ENCODE measurements at regions not wholly inside any gene's neighbourhood (a gene's known extent, or its start where the extent isn't known, plus 50 kb on each side); places are given as distances from the start of the nearest gene placed in this dataset.

GRCh38 chr4:35250331-35250730, 994.0 kb downstream of the ARAP2 start:
- no peak for TF ChIP-seq CTCF (IDR thresholded peaks at IDR 0.05)
- TF ChIP-seq ZFX (IDR thresholded peaks at IDR 0.05; ENCODE audit: borderline replicate concordance) = no peak

GRCh38 chr4:35250761-35251160, 993.6 kb downstream of the ARAP2 start:
- H3K27ac ChIP-seq = no peak overlapping the region
- TF ChIP-seq CTCF (IDR thresholded peaks at IDR 0.05) (no peak), ZFX (IDR thresholded peaks at IDR 0.05; ENCODE audit: borderline replicate concordance) (no peak)

More at GRCh38 chr4:35250331-35250730, 994.0 kb downstream of the ARAP2 start:
- no peak overlapping the region for H3K27ac ChIP-seq

GRCh38 chr4:35252071-35252470, 992.2 kb downstream of the ARAP2 start:
- no peak for TF ChIP-seq ZFX (IDR thresholded peaks at IDR 0.05; ENCODE audit: borderline replicate concordance)
- no peak for TF ChIP-seq CTCF (IDR thresholded peaks at IDR 0.05)
- peak overlapping the region; percentile 25; the same call in 1 of the 2 replicates for H3K27ac ChIP-seq

GRCh38 chr4:35252866-35253265, 991.4 kb downstream of the ARAP2 start:
- TF ChIP-seq ZFX (IDR thresholded peaks at IDR 0.05; ENCODE audit: borderline replicate concordance) (no peak), CTCF (IDR thresholded peaks at IDR 0.05) (no peak)
- H3K27ac ChIP-seq = peak overlapping the region; percentile 50

GRCh38 chr4:35253331-35253730, 991.0 kb downstream of the ARAP2 start:
- H3K27ac ChIP-seq = peak overlapping the region; percentile 50

GRCh38 chr4:35286434-35286833, 957.9 kb downstream of the ARAP2 start:
- TF ChIP-seq CTCF (IDR thresholded peaks at IDR 0.05) (no peak), ZFX (IDR thresholded peaks at IDR 0.05; ENCODE audit: borderline replicate concordance) (no peak)
- no peak overlapping the region for H3K27ac ChIP-seq

More at GRCh38 chr4:35253331-35253730, 991.0 kb downstream of the ARAP2 start:
- TF ChIP-seq CTCF (IDR thresholded peaks at IDR 0.05) (no peak), ZFX (IDR thresholded peaks at IDR 0.05; ENCODE audit: borderline replicate concordance) (no peak)

GRCh38 chr4:35300996-35301774, 943.1 kb downstream of the ARAP2 start:
- TF ChIP-seq ZFX (IDR thresholded peaks at IDR 0.05; ENCODE audit: borderline replicate concordance) (no peak), CTCF (IDR thresholded peaks at IDR 0.05) (no peak)
- H3K27ac ChIP-seq = no peak overlapping the region

All from 22Rv1 (cell line).